Activated CD4-positive, alpha-beta T cell treated with anti-CD3 and anti-CD28 coated beads, Interleukin-2, amount 50 U/mL, for 16 hours (primary cell): ENCODE measurements at regions not wholly inside any gene's neighbourhood (a gene's known extent, or its start where the extent isn't known, plus 50 kb on each side); places are given as distances from the start of the nearest gene placed in this dataset.
"Not testable (repeated sequence)": the region's sequence is repeated elsewhere in the genome, so short reads cannot be mapped to it uniquely, and the experiment has no call there.

ENCODE experiments used
- DNase-seq: peaks from one replicate; pipeline ENCODE4 v3.0.0-alpha.2; 2020

GRCh38 chr4:146124023-146124680 lies 51.4 kb upstream of the LSM6 start:
- no peak for DNase-seq

GRCh38 chr4:146123231-146123630 lies 52.3 kb upstream of the LSM6 start:
- DNase-seq, result peak; percentile 26

- no peak for DNase-seq
These were observed 53.1 kb upstream of the LSM6 start for GRCh38 chr4:146122398-146122797.

DNA sequence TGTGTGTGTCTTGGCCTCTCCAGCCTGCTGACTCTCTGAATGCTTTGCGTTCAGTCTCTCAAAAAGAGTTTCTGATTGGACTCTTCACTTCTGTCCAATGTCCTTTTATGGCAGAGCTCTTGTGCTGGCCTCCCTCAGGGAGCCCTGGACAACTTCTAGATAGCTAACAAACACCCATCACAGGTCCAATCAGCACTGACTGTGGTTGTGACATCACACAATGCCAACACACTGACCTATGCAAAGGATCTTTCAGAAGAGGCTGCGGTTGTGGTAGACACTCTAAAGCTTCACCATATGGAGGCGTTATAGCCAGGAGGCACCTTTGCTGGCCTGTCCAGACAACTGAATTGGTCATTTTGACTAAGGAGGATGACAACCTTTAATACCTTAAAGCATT lies 53.8 kb upstream of the LSM6 start:
- no peak for DNase-seq

DNA sequence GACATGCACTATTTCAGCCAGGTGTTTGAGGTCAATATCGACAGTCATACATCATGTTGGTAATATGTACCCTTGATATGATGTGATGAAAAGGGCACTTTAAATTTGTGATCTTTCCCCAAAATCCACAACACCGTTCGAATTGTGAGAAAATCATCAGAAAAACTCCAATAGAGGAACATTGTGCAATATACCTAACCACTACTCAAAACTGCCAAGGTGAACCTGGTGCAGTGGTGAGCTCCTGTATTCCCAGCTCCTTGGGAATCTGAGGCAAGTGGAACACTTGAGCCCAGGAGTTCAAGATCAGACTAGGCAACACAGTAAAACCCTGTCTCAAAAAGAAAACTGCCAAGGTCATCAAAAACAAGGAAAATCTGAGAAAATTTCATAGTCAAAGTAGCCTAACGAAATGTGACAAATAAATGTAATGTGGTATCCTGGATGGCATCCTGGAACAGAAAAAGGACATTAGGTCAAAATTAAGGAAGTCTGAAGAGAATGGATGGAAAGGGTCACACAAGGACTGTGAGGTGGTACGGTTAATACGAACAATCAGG lies 55.6 kb upstream of the LSM6 start:
- DNase-seq, result no peak

DNA sequence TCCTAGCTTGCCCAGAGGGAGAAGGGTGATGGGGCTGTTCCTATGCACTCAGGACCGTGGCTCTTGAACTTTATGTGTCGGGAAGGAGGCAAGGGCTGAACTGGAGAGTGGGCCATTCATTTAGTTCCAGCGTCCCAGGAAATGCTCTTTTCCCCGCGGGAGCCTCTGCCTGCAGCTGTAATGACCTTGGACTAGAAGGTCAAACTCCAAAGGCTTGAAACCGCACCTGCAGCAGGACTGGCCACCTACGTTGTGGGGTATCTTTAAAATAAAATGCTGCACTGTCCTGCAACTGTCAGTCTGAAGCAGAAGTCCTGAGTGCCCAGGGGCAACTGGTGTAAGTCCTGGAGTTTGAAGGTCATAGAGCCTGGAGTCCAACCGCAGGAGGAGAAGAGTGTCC lies 61.5 kb upstream of the LSM6 start:
- DNase-seq, result no peak

- DNase-seq, result no peak
These were observed 62.3 kb upstream of the LSM6 start for GRCh38 chr4:146113171-146113570.

GRCh38 chr4:146112389-146112788 lies 63.1 kb upstream of the LSM6 start:
- no peak for DNase-seq

- DNase-seq, result no peak
These were observed 64.5 kb upstream of the LSM6 start for GRCh38 chr4:146110871-146111485.

DNA sequence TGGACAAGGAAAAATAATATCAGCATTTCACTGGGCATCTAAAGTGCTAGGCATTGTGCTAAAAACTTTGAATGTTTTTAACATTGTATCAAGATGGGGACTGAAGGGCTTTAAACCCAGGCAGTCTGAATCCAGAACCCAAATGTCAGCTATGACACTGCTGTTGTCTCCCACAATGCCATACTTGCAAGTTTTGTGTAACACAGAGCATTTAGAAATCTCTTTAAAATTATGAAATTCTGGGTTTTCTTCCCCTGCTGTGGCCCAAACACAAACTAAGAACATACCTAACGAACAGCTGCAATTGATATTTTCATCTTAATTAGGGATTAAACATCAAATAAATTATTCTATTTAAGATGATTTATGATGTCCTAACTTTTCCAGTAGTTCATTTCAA lies 66.8 kb upstream of the LSM6 start:
- no peak for DNase-seq

DNA sequence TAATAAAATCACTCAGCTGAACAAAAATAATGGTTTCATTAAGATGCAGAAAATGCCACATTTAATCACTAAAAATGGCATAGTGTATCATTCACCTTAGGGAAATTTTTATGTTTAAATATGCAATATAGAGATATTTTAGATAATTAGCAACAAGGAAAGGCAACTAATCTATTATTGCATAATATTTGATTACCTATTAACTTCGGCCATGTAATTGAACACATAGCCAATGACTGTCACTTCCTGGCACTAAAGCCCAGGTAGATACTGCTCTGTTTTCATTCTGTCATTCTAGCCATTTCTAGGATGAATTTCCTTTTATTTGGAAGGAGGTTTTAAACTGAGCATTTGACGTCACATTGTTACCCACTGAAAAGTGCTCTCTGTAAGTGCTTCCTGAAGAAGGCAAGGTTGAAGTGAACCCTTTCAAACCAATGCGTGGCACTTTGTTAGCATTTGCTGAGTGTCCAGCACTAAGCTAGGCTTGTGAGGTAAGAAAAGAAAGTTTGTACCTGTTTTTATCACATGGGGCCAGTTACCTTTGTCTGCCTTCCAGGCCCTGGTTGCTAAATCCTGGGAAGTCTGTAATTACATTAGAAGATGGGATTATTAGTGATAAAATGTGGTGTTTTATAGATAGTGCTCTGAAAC lies 67.8 kb upstream of the LSM6 start:
- DNase-seq, result no peak

DNA sequence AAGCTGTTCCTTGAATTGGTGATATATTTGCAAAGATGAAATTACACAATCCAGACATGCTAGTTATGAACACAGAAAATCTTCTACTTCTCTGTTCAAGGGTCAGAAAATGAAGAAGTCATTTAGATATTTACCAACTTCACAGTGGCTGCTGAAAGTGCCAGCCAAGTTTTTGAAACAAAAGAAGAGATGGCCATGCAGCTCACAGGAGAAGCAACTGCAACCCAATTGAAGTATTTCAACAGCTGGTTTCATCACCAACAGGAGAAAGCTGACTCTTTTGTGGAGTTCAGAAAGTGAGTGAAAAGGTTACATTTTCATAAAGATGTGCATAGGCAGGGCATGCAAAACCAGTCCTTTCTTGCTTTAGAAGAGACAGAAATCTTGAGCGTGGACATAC lies 70.1 kb upstream of the LSM6 start:
- DNase-seq, result no peak

DNA sequence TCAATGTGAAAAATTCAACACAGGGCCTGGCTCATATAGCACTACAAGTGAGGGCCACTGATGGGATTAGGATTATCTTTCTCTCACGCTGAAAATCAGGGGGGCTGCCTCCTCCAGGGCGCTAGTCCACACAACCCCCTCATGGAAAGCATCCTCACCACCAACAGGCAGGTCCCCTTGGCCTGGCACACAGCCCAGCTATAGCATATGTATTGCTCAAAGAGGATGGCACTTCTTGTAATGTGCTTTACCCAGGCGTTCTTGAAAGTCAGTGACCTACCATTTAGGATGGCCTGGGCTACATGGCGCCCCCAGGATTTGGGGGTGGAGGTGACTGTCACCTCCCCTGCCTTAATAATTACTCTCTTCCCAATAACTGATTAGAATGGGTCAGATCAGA lies 71.0 kb upstream of the LSM6 start:
- no peak for DNase-seq

- not testable (repeated sequence) for DNase-seq
These were observed 71.5 kb upstream of the LSM6 start for GRCh38 chr4:146104052-146104451.

DNA sequence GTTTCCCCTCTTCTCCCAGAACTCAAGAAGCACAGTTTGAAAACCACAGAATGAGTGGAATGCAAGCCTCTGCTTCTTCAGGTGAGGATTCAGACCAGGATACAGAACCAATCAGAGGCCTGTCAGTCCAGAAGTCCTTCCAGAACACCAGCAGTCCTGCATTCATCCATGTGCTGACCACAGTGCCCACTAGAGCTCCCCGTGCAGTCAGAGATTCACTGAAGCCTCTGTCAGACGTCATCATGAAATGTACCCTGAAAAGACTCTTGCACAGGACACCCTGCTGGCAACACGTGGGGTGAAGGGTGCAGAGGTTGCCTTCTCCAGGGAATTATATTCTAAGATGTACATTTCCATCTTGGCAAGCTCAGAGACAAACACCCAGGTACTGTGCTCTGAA lies 75.9 kb upstream of the LSM6 start:
- DNase-seq, result no peak

DNA sequence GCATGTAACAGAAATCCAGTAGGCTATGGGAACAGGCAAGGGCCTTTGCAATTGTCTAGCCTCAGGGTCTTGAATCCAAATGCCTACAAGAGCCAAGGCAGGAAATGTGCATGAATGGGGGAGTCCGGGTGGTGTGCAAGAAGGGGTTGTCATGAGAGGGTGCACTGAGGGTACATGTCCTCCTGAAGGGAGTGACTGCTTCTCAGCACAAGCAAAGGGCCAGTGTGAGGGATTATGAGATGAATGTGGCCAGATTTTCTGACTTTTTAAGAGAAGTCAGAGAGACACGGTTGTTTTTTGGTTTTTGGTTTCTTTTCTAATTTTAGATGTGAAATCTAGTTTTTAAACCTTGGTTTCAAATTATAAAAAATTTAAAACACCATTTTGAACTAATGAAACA lies 76.5 kb upstream of the LSM6 start:
- no peak for DNase-seq

- peak; percentile 4 for DNase-seq
These were observed 77.1 kb upstream of the LSM6 start for GRCh38 chr4:146098397-146098796.

DNA sequence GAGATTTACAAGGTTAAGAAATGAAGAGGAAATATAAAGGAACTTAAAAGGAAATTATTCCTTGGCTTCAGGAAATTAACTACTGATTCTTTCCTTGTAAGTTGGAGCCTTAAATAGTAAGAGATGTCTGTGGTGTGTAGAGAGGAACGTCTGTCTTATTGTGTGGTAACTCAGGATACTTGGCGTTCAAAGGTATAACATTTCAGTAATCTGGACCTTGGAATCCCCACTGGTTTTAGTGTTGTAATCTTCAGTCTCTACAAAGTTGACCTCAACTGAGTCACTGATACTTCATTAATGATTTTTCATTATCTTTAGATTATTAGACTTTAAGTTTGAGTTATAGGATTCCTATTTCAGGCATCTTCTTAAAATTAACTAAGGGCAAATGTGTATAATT lies 79.1 kb upstream of the LSM6 start:
- no peak for DNase-seq

DNA sequence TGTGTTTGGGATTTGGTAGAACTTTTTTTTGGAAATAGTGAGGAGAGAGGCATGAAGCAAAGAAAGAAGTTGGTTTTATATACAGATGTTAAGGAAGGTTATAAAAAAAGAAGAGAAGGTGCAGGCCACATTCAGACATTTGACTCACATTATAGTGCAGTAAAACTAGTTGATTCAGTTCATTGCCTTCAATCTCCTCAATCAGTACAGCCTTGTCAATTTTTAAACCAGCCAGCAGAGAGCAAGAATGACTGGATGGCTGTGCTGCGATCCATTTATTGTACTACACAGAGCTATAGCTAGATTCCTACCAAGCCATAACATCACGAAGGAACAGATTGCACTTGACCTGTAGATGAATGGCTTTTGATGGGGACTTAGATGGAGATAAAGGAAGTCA lies 79.7 kb upstream of the LSM6 start:
- DNase-seq, result no peak

- peak; percentile 43 for DNase-seq
These were observed 80.3 kb upstream of the LSM6 start for GRCh38 chr4:146095091-146095690.

DNA sequence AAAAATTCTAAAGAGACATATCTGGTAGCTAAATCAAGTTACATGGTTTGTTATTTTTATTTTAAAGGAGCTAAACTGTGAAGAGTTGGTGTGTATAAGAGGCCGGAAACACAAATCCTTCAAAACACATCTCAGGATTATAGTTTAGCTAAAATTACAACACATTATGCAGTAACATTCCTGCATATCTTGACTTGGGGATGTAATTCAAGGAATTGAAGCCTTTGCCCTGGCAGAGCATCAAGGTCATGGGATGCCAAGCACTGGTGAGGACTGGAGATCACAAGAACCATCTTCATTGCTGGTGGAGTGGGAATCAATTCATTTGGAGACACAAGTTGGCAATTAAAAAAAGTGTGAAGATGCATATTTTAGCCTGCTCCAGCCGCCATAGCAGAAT lies 86.8 kb upstream of the LSM6 start:
- no peak for DNase-seq

- no peak for DNase-seq
These were observed 87.7 kb upstream of the LSM6 start for GRCh38 chr4:146087856-146088255.

GRCh38 chr4:146076081-146076480 lies 99.4 kb upstream of the LSM6 start:
- no peak for DNase-seq

- DNase-seq, result no peak
These were observed 102.0 kb upstream of the LSM6 start for GRCh38 chr4:146073517-146073916.
